Ascending aorta (tissue), 2 donors: ENCODE measurements at regions not wholly inside any gene's neighbourhood (a gene's known extent, or its start where the extent isn't known, plus 50 kb on each side); places are given as distances from the start of the nearest gene placed in this dataset.
"Not testable (repeated sequence)": the region's sequence is repeated elsewhere in the genome, so short reads cannot be mapped to it uniquely, and the experiment has no call there.

Experiments used
- DNase-seq, 2 donors: peaks; one replicate each; pipeline ENCODE4 v3.0.0-alpha.2; 2019; ENCODE audit warnings: low spot score in 2 of 2
- H3K27ac ChIP-seq, 2 donors: fragments of 200-600 bp; sonication (generic); one replicate each; pipeline ENCODE4 v1.5.1; 2016 to 2017; ENCODE audit warnings: mild to moderate bottlenecking in 1 of 2
- H3K27me3 ChIP-seq: fragments of 200-600 bp; sonication (generic); one replicate; pipeline ENCODE4 v1.5.1; 2017
- H3K36me3 ChIP-seq, 2 donors: fragments of 200-600 bp; sonication (generic); one replicate each; pipeline ENCODE4 v1.5.1; 2016
- H3K4me1 ChIP-seq, 2 donors: fragments of 200-600 bp; sonication (generic); one replicate each; pipeline ENCODE4 v1.5.1; 2016 to 2017; ENCODE audit warnings: mild to moderate bottlenecking in 1 of 2
- H3K4me3 ChIP-seq, 2 donors: fragments of 200-600 bp; sonication (generic); one replicate each; pipeline ENCODE4 v1.5.1; 2016 to 2017; ENCODE audit warnings: mild to moderate bottlenecking in 1 of 2
- H3K9me3 ChIP-seq, 2 donors: fragments of 200-600 bp; sonication (generic); one replicate each; pipeline ENCODE4 v1.5.1; 2016
- intact Hi-C: fragments of 100-400 bp; cut with DNase I; formaldehyde crosslinking; loops from one replicate; pipeline ENCODE4 v1.15.1; 2023
- TF ChIP-seq, protein P1 (sequence below), 3 experiments: fragments of 200-600 bp in 2 of 3; fragments of 450-650 bp in 1 of 3; sonication (generic) in 2 of 3; IDR thresholded peaks; one replicate each; pipeline ENCODE4 v1.5.1; 2016 to 2019; ENCODE audit warnings: antibody characterized with exemption in 3 of 3, mild to moderate bottlenecking in 1 of 3, moderate library complexity in 1 of 3

DNA sequence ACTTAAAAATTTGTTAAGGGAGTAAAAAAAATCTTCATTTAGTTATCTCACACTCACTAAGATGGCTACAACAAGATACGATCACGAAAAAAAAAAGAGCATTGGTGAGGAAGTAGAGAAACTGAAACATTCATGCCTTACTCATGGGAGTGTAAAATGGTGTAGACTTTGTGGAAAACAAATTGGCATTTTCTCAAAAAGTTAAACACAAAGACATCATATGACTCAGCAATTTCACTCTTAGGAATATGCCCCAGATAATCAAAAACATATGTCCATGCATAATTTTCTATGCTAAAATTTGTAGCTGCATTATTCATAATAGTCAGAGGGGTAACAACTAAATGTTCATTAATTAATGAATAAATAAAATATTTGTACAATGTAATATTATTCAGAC, 120.9 kb upstream of the IRAK1BP1 start:
- TF ChIP-seq, protein P1, sequence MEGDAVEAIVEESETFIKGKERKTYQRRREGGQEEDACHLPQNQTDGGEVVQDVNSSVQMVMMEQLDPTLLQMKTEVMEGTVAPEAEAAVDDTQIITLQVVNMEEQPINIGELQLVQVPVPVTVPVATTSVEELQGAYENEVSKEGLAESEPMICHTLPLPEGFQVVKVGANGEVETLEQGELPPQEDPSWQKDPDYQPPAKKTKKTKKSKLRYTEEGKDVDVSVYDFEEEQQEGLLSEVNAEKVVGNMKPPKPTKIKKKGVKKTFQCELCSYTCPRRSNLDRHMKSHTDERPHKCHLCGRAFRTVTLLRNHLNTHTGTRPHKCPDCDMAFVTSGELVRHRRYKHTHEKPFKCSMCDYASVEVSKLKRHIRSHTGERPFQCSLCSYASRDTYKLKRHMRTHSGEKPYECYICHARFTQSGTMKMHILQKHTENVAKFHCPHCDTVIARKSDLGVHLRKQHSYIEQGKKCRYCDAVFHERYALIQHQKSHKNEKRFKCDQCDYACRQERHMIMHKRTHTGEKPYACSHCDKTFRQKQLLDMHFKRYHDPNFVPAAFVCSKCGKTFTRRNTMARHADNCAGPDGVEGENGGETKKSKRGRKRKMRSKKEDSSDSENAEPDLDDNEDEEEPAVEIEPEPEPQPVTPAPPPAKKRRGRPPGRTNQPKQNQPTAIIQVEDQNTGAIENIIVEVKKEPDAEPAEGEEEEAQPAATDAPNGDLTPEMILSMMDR (IDR thresholded peaks at IDR 0.05) = no peak
- Histone ChIP-seq H3K27me3 (no peaks in the 10 kb centered on the region), H3K4me3 (no peak overlapping the region), H3K9me3 (peaks cover 0 to 22% of the 10 kb centered on the region in 2 donors), H3K27ac (no peak overlapping the region), H3K36me3 (no peaks in the 10 kb centered on the region), H3K4me1 (no peaks in the 10 kb centered on the region)
- no peak for DNase-seq
- intact Hi-C loops = no loop called here

DNA sequence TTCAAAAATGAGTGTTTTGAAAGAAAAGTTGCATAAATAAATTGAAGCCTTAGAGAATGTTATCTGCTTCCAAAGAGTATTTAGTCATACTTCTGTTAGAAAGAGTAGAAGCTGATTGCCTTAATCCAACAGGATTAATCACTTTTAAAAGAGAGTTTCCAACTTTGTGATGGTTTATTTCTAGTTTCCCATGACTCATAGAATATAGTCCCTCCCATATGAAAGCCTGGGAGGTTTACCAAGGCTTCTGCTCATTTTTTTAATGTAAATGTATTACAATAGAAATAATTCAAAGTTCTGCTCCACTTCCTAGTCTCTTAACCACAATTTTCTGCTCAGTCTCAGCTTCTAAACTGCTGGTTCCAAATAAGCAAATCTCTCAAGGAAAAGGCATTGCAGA, 118.0 kb upstream of the IRAK1BP1 start:
- TF ChIP-seq, protein P1 (IDR thresholded peaks at IDR 0.05) = no peak
- Histone ChIP-seq H3K4me3 (no peak overlapping the region), H3K4me1 (no peaks in the 10 kb centered on the region), H3K27me3 (no peaks in the 10 kb centered on the region), H3K27ac (no peak overlapping the region), H3K9me3 (peaks cover 0 to 11% of the 10 kb centered on the region in 2 donors), H3K36me3 (no peaks in the 10 kb centered on the region)
- intact Hi-C loops = no loop called here
- DNase-seq = no peak

- H3K4me1 ChIP-seq, H3K4me3 ChIP-seq, H3K36me3 ChIP-seq, H3K9me3 ChIP-seq, DNase-seq, intact Hi-C loops, H3K27me3 ChIP-seq, H3K27ac ChIP-seq: not testable (repeated sequence)
Measured at GRCh38 chr6:78758297-78758798, 109.0 kb upstream of the IRAK1BP1 start.

- H3K4me1 ChIP-seq = no peaks in the 10 kb centered on the region
- no peaks in the 10 kb centered on the region for H3K27me3 ChIP-seq
- H3K4me3 ChIP-seq = no peak overlapping the region
- no peaks in the 10 kb centered on the region for H3K36me3 ChIP-seq
- no peak for DNase-seq
- intact Hi-C loops = no loop called here
- H3K27ac ChIP-seq = no peak overlapping the region
- TF ChIP-seq, protein P1 (IDR thresholded peaks at IDR 0.05) = no peak
- H3K9me3 ChIP-seq = no peaks in the 10 kb centered on the region
Measured at GRCh38 chr6:78768271-78768670, 99.1 kb upstream of the IRAK1BP1 start.

DNA sequence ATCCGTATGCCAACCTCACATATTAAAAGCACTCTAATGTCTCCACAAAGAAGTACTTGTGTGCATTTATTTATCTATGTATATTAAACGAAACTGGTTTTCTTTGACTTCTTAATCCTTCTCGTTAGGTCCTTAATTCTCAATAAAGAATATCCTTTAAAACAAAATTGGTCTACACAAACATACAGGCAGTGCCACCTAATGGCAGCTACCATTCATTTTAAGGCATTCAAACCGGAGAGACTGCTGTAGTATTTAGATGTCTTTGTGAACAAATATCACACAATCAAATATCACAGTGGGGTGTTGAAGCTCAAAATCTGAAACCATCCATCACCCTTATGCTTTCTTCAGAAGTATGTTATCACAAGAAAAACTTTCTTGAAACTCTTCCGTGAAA, 96.6 kb upstream of the IRAK1BP1 start:
- Histone ChIP-seq H3K4me1 (no peaks in the 10 kb centered on the region), H3K36me3 (no peaks in the 10 kb centered on the region), H3K27ac (no peak overlapping the region), H3K4me3 (no peak overlapping the region), H3K9me3 (no peaks in the 10 kb centered on the region), H3K27me3 (no peaks in the 10 kb centered on the region)
- intact Hi-C loops = no loop called here
- TF ChIP-seq, protein P1 (IDR thresholded peaks at IDR 0.05) = no peak
- no peak for DNase-seq

DNA sequence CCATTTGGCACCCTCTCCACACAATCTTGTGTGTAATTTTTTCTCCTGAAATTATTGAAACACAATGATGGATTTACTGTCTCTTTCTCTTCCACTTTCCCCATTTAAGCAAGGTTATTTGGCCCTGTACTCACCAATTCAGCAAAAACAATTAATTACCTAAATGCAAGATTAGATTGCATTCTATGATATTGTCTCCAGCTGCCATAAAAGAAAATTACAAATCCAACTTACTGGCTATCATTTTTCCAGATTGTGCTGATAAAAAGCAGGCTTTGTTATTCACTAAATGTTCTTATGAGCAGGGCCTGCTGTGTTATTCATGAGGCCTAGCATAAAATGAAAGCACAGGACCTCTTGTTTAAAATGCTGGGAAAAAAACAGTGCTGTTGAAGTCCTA, 95.8 kb upstream of the IRAK1BP1 start:
- no peak overlapping the region for H3K4me3 ChIP-seq
- TF ChIP-seq, protein P1 (IDR thresholded peaks at IDR 0.05) = no peak

More for the DNA sequence above, 95.8 kb upstream of the IRAK1BP1 start:
- Histone ChIP-seq H3K36me3 (no peaks in the 10 kb centered on the region), H3K27ac (no peak overlapping the region), H3K4me1 (no peaks in the 10 kb centered on the region), H3K9me3 (no peaks in the 10 kb centered on the region), H3K27me3 (no peaks in the 10 kb centered on the region)
- no peak for DNase-seq
- intact Hi-C loops = no loop called here
